Stimulated activated CD8-positive, alpha-beta memory T cell treated with anti-CD3 and anti-CD28 coated beads, Interleukin-15, amount 100 ng/mL, for 1 hour (primary cell): ENCODE measurements at regions not wholly inside any gene's neighbourhood (a gene's known extent, or its start where the extent isn't known, plus 50 kb on each side); places are given as distances from the start of the nearest gene placed in this dataset.

Source experiments
- DNase-seq: peaks from one replicate; pipeline ENCODE4 v3.0.0-alpha.2; 2020; ENCODE audit warnings: low read depth

DNA sequence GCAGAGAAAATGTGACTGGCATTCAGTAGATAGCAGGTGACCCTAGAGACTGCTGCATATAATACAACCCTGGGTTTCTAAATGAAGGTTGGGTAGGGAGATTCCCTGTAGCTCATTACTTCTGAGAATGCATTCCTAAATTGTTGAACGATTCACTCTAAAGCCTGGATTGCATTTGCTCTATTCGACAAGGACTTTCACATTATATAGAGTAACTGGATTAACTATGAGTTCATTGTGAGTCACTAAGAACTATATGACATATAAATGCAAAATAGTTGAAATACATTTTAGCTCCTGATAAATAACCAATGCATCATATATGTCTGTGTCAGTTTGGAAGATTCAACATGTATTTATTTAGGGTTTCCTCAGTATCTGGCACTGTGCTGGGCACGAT, 294.7 kb upstream of the CCDC54 start:
- DNase-seq, result no peak

GRCh38 chr3:107085261-107085660, 292.0 kb upstream of the CCDC54 start:
- no peak for DNase-seq

DNA sequence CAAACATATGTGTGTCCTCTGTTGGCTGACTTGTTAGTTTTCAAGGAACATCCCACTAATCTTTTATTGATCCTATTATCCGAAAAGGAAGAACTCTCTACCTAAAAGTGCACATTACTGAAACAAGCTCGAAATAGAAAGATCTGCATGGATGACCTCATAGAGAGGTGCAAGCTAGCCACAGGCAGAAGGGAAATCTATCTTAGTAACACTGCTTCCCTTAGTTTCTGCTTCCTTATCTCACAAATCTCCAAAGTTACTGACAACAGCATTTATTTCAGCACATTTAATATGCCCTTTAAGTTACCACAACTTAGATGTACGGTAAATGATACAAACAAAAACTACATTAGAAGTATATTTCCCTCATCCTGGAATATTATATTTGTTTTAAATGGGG, 285.1 kb upstream of the CCDC54 start:
- no peak for DNase-seq

DNA sequence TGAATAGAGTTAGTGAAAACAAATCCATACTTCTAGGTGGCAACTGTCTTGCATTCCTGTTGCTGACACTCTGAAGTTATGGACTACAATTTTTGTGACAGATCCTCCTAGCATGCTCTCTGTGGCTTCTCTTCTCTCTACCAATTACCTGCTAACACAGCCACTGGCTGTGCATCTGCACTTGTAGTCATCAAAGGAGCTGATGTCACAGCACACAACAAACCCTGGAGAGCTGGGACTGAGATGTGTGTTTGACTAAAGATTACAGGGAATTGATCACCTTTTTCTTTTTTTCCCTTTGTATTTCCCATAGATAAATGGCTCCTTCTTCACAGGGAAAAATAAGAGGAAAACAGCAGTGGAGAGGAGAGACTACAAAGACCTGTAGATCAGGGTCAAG, 278.4 kb upstream of the CCDC54 start:
- no peak for DNase-seq

DNA sequence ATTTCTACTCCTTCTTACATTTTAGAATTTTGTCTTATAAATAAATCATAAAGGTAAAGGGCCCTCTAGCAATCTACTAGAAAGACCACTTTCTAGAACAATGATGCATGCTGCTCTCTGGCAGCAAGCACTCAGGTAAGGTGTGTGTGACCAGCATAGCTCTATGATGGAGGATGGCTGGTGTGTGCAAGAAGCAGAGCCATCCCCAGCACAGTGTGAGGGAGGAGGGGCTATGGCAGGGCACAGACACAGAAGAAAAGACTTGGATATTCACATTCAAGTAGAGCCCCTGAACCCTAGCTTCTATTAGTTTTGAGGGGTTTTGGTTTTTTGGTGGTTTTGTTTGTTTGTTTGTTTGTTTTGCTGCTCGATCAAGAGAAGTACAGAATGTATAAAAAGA, 277.1 kb upstream of the CCDC54 start:
- DNase-seq, result no peak

- no peak for DNase-seq
Observed at GRCh38 chr3:107100573-107100972, 276.7 kb upstream of the CCDC54 start.

- no peak for DNase-seq
Observed at GRCh38 chr3:107103786-107104185, 273.5 kb upstream of the CCDC54 start.

DNA sequence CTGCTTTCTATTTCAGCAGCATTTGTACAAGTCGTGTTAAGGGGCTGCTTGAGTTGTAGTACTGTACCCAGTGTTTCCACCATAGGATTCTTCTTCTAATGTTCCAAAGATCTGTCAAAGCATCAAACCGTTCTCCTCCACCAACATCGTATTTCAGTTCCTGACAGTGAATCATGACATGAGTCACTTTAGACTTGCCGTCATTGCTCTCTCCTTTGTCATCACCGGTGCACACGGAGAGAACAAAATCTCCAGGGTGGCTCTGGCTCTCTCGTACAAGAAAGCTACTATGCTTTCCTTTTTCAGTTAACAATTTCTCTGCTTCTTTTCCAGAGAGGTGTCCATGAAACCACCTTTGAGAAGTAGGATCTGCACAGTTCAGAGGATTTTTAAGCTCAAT, 270.9 kb upstream of the CCDC54 start:
- DNase-seq, result no peak

DNA sequence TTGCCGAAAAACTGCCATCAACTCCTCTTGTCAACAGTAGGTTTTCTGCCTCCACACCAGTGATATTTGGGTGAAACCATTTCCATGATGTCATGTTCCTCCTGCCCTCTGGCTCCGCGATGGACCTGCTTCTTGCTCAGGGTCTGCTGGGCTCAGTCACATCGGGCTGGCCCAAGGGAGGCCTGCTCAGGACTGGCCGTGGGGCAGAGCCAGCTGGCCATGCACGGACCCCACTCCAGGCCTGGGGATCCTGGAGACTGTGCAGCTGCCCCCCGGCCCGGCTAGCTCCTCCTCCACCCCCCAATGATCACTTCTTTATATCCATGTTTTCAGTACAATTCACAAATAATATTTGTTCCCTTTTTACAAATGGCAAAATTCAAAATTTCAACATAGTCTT, 270.3 kb upstream of the CCDC54 start:
- no peak for DNase-seq

- DNase-seq, result no peak
Observed at GRCh38 chr3:107110596-107111305, 266.5 kb upstream of the CCDC54 start.

- no peak for DNase-seq
Observed at GRCh38 chr3:107111872-107112271, 265.4 kb upstream of the CCDC54 start.

- DNase-seq, result no peak
Observed at GRCh38 chr3:107112356-107112755, 264.9 kb upstream of the CCDC54 start.

DNA sequence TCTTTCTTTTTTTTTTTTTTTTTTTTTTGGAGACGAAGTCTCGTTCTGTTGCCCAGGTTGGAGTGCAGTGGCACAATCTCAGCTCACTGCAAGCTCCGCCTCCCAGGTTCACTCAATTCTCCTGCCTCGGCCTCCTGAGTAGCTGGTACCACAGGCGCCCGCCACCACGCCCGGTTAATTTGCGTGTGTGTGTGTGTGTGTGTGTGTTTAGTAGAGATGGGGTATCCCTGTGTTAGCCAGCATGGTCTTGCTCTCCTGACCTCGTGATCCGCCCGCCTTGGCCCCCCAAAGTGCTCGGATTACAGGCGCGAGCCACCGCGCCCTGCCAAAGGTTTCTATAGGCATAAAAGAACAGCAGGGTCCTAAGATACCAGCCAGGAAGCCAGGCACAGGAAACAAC, 261.0 kb upstream of the CCDC54 start:
- DNase-seq, result no peak

GRCh38 chr3:107117156-107117555, 260.1 kb upstream of the CCDC54 start:
- DNase-seq, result no peak

- no peak for DNase-seq
Observed at GRCh38 chr3:107117922-107118536, 259.2 kb upstream of the CCDC54 start.

GRCh38 chr3:107124885-107125284, 252.4 kb upstream of the CCDC54 start:
- DNase-seq, result no peak

DNA sequence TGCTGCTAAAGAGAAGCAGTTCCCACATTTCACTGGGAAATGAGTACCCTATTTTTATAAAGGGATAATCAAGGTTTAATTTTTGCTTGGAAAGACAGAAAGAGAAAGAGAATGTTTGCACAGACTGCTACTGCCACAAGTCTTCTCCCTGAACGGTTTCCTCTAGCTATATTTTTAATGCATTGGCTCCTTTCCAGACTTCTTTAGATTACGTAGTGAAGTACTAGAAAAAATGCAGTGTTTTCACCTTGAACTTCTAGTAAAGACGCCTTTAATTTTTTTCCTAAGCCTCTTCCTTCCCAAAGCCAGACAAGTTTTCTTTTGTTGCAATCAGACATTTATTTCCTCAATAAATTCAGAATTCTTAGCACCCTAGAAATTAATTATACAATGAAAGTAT, 248.3 kb upstream of the CCDC54 start:
- DNase-seq, result no peak

GRCh38 chr3:107130089-107130700, 247.0 kb upstream of the CCDC54 start:
- DNase-seq, result no peak

DNA sequence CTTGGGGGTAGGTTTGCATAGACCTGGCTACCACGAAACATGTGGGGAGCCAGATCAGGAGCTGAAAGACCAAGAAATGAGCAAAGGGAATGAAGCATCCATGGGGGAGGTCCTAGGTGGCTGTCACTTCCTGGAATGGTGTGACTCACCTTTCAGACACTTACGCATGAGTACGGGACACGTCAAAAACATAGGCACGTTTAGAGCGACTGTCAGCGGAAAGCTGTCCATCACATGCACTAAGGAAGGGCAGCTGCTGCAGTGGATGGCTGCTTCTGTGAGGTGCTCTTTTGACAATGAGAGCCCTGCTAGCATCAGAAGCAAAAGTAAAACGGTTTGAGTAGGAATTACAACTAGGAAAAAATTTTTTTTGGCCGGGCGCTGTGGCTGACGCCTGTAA, 244.6 kb upstream of the CCDC54 start:
- DNase-seq, result no peak

DNA sequence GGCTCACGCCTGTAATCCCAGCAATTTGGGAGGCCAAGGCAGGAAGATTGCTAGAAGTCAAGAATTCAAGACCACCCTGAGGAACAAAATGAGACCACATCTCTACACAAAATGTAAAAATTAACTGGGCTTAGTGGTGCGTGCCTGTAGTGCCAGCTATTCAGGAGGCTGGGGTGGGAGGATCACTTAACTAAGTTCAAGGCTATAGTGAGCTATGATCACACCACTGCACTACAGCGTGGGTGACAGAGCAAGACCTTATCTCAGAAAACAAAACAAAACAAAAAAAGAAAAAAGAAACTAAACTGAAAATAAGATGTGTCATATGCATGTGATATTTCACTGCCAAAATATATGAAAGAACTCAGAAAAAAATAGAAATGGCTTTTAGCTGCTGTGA, 243.3 kb upstream of the CCDC54 start:
- no peak for DNase-seq

GRCh38 chr3:107142171-107142570, 235.1 kb upstream of the CCDC54 start:
- DNase-seq, result no peak

DNA sequence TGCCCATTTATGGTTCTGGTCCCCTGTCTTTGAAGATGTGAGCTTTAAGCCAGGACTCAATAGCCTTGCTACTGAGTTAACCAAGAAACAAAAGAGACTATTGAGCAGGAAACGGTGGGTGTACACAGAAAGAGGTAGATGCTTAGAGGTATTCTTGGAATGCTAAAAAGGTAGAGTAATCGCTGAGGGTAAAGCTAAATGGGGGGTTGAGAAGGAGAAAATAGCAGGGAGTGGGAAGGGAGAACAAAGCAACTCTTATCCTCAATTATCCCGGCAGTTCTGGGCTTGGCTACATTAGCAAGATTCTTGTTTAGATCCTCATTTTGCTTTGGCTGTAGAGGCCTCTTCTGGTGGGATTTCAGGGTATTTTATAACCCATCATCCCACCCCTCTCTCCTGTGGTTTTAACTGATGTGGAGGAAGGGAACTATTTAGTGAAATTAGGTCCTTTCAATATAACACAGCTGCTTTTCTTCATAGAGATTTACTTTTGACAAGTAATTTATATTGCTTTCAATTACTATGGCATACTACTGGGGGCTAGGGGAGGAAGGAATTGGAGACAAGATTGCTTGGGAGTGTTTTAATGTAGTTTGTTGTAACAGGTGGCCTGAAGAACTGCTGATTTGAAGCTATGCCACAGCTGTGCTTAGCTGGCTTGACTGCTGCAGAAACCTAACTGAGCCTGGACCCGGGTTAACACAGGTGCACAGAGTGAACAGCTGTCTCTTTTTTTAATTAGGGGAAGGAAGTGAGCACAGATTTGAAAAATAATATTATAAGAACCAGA, 234.3 kb upstream of the CCDC54 start:
- DNase-seq, result no peak

DNA sequence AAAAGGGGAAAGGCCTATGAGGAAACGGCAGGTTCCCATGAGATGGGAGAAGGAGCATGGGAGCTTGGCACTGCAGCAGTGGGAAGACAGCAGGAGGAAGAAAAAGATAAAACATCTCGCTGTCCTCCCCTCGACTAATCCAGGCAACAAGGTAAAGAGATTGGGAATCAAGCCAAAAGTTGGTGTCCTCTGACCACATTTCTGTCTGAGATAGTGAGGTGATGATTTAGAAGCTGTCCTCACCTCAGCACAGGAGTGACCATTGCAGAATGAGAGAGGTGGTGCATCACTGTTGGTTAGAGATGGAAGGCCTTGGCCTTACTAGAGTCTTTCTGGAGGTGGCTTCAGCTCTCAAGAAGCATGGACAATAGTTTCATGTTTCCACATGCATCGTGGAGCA, 226.6 kb upstream of the CCDC54 start:
- no peak for DNase-seq
